Choroid plexus epithelial cell (primary cell): ENCODE measurements at regions not wholly inside any gene's neighbourhood (a gene's known extent, or its start where the extent isn't known, plus 50 kb on each side); places are given as distances from the start of the nearest gene placed in this dataset.

Experiments
- DNase-seq: peaks from one replicate; pipeline ENCODE4 v3.0.0-alpha.2; 2010; ENCODE audit warnings: low read depth
- H3K4me3 ChIP-seq: 2 replicates; pipeline ENCODE4 v1.5.1; 2011; ENCODE audit warnings: low read depth, mild to moderate bottlenecking, control low read depth, low read length, moderate library complexity
- CTCF ChIP-seq: conservative IDR thresholded peaks from 2 replicates; pipeline ENCODE4 v1.5.1; 2011; ENCODE audit warnings: low read depth, mild to moderate bottlenecking, control low read depth, inconsistent platforms, low read length, moderate library complexity

GRCh38 chr4:139611391-139611790 is 54.2 kb upstream of the MGST2 start:
- no peak for DNase-seq
- no peak overlapping the region for H3K4me3 ChIP-seq
- no peak for TF ChIP-seq CTCF

GRCh38 chr4:139609647-139610046 is 53.6 kb upstream of the SETD7 start:
- no peak for TF ChIP-seq CTCF
- no peak overlapping the region for H3K4me3 ChIP-seq
- no peak for DNase-seq

- TF ChIP-seq CTCF, result no peak
- DNase-seq, result no peak
- no peak overlapping the region for H3K4me3 ChIP-seq
Measured at GRCh38 chr4:139607502-139608060, 51.6 kb upstream of the SETD7 start.

- H3K4me3 ChIP-seq, result no peak overlapping the region
- TF ChIP-seq CTCF, result peak; percentile 14
- peak; percentile 61 for DNase-seq
Measured at GRCh38 chr4:139606579-139607501, 50.8 kb upstream of the SETD7 start.

GRCh38 chr4:139606103-139606502 is 50.1 kb upstream of the SETD7 start:
- TF ChIP-seq CTCF, result no peak
- DNase-seq, result no peak
- H3K4me3 ChIP-seq, result no peak overlapping the region
